ENCODE measurements at regions not wholly inside any gene's neighbourhood (a gene's known extent, or its start where the extent isn't known, plus 50 kb on each side); places are given as distances from the start of the nearest gene placed in this dataset.
"Not testable (repeated sequence)": the region's sequence is repeated elsewhere in the genome, so short reads cannot be mapped to it uniquely, and the experiment has no call there.

DNA sequence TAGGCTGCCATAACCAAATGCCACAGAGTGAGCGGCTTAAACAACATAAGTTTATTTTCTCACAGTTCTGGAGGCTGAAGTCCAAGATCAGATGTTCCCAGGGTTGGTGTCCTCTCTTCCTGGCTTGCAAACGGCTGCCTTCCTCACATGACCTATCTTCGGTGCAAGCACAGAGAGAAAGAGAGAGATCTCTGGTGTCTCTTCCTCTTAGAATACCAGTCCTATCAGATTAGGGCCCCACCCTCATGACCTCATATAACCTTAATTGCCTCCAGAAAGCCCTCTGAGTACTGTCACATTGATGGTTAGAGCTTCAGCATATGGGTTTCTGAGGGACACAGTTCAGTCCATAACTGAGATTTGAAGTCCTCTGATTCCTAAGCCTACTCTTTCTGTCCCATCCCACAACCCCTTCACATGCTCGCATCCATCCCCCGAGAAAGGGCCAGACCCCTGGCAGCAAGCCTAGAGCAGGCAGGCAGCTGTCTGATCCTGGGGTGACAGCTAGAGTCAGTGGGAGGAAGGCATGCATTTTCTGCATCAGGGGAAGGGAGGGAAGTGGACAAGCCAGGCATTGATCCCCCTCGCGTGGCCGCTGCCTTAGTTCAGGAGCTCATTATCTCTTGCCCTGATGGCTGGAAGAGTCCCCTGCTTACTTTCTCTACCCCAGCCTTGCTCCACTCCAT, 114.1 kb downstream of the FAR1 start:
- Histone ChIP-seq H3K4me3 (no peak overlapping the region), H3K9me3 (ENCODE audit: low read depth) (no peaks in the 10 kb centered on the region), H3K4me1 (ENCODE audit: low read depth) (no peaks in the 10 kb centered on the region), H3K27me3 (no peaks in the 10 kb centered on the region), H3K36me3 (no peaks in the 10 kb centered on the region), H3K27ac (no peak overlapping the region)
- DNase-seq (ENCODE audit: low read depth in 1 of 2, low spot score in 1 of 2), result no peak
- TF ChIP-seq, protein P1, sequence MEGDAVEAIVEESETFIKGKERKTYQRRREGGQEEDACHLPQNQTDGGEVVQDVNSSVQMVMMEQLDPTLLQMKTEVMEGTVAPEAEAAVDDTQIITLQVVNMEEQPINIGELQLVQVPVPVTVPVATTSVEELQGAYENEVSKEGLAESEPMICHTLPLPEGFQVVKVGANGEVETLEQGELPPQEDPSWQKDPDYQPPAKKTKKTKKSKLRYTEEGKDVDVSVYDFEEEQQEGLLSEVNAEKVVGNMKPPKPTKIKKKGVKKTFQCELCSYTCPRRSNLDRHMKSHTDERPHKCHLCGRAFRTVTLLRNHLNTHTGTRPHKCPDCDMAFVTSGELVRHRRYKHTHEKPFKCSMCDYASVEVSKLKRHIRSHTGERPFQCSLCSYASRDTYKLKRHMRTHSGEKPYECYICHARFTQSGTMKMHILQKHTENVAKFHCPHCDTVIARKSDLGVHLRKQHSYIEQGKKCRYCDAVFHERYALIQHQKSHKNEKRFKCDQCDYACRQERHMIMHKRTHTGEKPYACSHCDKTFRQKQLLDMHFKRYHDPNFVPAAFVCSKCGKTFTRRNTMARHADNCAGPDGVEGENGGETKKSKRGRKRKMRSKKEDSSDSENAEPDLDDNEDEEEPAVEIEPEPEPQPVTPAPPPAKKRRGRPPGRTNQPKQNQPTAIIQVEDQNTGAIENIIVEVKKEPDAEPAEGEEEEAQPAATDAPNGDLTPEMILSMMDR (IDR thresholded peaks at IDR 0.05; ENCODE audit: low read depth, low read length), result no peak

DNA sequence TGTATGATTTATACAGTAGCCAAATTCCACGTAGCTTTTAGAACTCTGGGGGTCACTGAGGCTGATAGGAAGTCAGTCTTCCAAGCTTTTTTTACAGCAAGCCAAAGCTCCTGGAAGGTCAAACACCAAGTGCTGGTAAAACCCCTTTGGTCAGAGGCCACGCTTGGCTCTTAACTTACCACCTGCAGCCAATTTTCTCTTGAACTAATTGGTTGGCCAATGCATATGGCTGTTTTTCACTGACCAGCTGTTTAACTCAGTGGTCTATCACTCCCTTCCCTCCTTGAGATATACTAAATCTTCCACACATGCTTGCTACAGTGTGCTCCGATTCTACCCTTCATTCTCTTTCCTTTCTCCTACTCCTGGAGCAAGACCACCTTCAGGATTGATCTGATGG, 116.0 kb downstream of the FAR1 start:
- no peak overlapping the region for H3K4me3 ChIP-seq
- no peak overlapping the region for H3K27ac ChIP-seq
- no peaks in the 10 kb centered on the region for H3K27me3 ChIP-seq
- no peaks in the 10 kb centered on the region for H3K9me3 ChIP-seq (ENCODE audit: low read depth)
- no peak for DNase-seq (ENCODE audit: low read depth in 1 of 2, low spot score in 1 of 2)
- no peaks in the 10 kb centered on the region for H3K36me3 ChIP-seq
- H3K4me1 ChIP-seq (ENCODE audit: low read depth), result no peaks in the 10 kb centered on the region
- TF ChIP-seq, protein P1 (IDR thresholded peaks at IDR 0.05; ENCODE audit: low read depth, low read length), result no peak

DNA sequence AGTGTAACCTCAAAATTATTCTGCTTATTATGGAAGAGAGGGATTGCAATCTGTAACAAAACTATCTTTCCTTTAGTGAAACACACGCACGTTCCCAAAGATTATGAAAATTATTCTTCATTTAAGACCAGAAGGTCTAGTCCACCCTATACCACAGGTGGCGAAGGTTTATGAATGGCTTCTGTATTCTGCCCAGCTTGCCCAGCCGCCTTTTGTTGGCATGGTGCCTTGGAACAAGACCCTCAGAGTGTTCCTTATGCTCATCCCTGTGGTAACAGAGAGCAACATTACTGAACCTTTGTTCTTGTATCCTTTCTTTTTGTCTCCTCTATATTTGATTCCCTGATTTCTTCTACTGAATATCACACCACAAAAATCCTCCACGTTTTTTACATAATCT, 116.4 kb downstream of the FAR1 start:
- Histone ChIP-seq H3K36me3 (no peaks in the 10 kb centered on the region), H3K9me3 (ENCODE audit: low read depth) (no peaks in the 10 kb centered on the region), H3K27me3 (no peaks in the 10 kb centered on the region), H3K4me3 (no peak overlapping the region), H3K27ac (no peak overlapping the region), H3K4me1 (ENCODE audit: low read depth) (no peaks in the 10 kb centered on the region)
- no peak for DNase-seq (ENCODE audit: low read depth in 1 of 2, low spot score in 1 of 2)
- TF ChIP-seq, protein P1 (IDR thresholded peaks at IDR 0.05; ENCODE audit: low read depth, low read length), result no peak

DNA sequence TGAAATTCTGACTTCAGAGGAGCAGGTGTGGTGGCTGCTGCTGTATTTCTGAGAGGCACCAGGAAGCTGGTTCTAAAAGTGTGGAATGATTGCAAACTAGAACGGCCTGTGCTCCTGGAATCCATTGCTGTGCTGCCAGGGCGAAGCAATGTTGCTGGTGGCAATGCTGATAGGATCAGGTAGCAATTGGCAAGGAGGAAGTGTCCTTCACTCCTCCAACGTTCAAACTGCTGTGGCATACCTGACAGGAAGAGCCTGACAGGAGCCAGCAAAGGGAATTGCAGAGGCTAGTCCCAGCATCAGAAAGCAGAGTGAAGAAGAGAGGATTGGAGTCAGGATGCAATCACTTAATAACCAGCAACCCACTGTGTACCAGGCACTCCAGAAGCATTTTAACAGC, 118.2 kb downstream of the FAR1 start:
- no peak for DNase-seq (ENCODE audit: low read depth in 1 of 2, low spot score in 1 of 2)
- H3K9me3 ChIP-seq (ENCODE audit: low read depth), result no peaks in the 10 kb centered on the region
- no peaks in the 10 kb centered on the region for H3K36me3 ChIP-seq
- no peak overlapping the region for H3K4me3 ChIP-seq
- no peaks in the 10 kb centered on the region for H3K4me1 ChIP-seq (ENCODE audit: low read depth)
- H3K27ac ChIP-seq, result no peak overlapping the region
- H3K27me3 ChIP-seq, result no peaks in the 10 kb centered on the region
- TF ChIP-seq, protein P1 (IDR thresholded peaks at IDR 0.05; ENCODE audit: low read depth, low read length), result no peak

DNA sequence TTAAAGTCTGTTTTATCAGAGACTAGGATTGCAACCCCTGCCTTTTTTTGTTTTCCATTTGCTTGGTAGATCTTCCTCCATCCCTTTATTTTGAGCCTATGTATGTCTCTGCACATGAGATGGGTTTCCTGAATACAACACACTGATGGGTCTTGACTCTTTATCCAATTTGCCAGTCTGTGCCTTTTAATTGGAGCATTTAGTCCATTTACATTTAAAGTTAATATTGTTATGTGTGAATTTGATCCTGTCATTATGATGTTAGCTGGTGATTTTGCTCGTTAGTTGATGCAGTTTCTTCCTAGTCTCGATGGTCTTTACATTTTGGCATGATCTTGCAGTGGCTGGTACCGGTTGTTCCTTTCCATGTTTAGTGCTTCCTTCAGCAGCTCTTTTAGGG, 129.1 kb downstream of the FAR1 start:
- not testable (repeated sequence) for H3K36me3 ChIP-seq; H3K4me1 ChIP-seq (ENCODE audit: low read depth); H3K27ac ChIP-seq; H3K27me3 ChIP-seq; H3K9me3 ChIP-seq (ENCODE audit: low read depth); DNase-seq (ENCODE audit: low read depth in 1 of 2, low spot score in 1 of 2); H3K4me3 ChIP-seq

DNA sequence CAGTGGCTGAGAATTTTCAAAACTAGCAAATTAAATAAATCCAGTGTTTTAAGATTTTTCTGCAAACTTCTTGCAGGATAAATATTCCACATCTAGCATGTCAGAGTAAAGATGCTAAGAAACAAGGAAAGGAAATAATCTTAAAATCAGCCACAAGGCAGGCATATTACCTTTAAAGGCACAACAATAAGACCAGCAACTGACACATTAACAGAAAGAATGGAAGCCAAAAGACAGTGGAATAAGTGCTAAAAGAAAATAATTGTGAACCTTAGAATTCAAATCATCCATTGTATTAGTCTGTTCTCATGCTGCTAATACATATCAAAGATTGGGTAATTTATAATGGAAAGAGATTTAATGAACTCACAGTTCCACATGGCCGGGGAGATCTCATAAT, 132.4 kb downstream of the FAR1 start:
- Histone ChIP-seq H3K27me3 (no peaks in the 10 kb centered on the region), H3K9me3 (ENCODE audit: low read depth) (no peaks in the 10 kb centered on the region), H3K4me3 (no peak overlapping the region), H3K4me1 (ENCODE audit: low read depth) (no peaks in the 10 kb centered on the region), H3K27ac (no peak overlapping the region), H3K36me3 (no peaks in the 10 kb centered on the region)
- TF ChIP-seq, protein P1 (IDR thresholded peaks at IDR 0.05; ENCODE audit: low read depth, low read length), result no peak
- no peak for DNase-seq (ENCODE audit: low read depth in 1 of 2, low spot score in 1 of 2)
